Fibroblast of lung (primary cell): ENCODE measurements at regions not wholly inside any gene's neighbourhood (a gene's known extent, or its start where the extent isn't known, plus 50 kb on each side); places are given as distances from the start of the nearest gene placed in this dataset.

Experiments used
- EZH2 ChIP-seq: IDR thresholded peaks from 2 replicates; pipeline ENCODE4 v1.5.1; 2012; ENCODE audit warnings: low read length, control low read depth, mild to moderate bottlenecking; ENCODE audit errors: missing control alignments
- TF ChIP-seq, protein P1 (sequence below), 2 donors: IDR thresholded peaks in 1 of 2; conservative IDR thresholded peaks in 1 of 2; 1 replicate in 1 of 2; 2 replicates in 1 of 2; pipeline ENCODE4 v1.5.1; 2011 to 2012; ENCODE audit warnings: low read length in 2 of 2, control low read depth in 1 of 2, inconsistent platforms in 1 of 2, low read depth in 1 of 2, mild to moderate bottlenecking in 1 of 2

DNA sequence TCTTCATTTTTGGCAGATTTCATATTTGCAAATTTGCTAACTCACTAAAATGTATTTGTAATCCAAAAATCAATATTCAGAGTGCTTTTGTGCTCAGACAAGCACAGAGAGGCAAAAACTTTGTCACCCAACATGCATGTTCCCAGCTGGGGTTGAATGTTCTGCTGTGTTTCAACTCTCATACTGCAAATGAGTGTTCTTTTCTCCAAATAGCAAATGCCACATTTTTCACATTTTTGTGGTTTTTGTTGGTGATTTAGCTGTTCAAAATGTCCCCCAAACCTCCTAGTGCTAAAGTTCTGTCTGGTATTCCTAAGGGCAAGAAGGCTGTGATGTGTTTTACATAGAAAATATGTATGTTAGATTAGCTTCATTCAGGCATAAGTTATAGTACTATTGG is 87.3 kb upstream of the PCSK5 start:
- TF ChIP-seq, protein P1, sequence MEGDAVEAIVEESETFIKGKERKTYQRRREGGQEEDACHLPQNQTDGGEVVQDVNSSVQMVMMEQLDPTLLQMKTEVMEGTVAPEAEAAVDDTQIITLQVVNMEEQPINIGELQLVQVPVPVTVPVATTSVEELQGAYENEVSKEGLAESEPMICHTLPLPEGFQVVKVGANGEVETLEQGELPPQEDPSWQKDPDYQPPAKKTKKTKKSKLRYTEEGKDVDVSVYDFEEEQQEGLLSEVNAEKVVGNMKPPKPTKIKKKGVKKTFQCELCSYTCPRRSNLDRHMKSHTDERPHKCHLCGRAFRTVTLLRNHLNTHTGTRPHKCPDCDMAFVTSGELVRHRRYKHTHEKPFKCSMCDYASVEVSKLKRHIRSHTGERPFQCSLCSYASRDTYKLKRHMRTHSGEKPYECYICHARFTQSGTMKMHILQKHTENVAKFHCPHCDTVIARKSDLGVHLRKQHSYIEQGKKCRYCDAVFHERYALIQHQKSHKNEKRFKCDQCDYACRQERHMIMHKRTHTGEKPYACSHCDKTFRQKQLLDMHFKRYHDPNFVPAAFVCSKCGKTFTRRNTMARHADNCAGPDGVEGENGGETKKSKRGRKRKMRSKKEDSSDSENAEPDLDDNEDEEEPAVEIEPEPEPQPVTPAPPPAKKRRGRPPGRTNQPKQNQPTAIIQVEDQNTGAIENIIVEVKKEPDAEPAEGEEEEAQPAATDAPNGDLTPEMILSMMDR (conservative IDR thresholded peaks at IDR 0.05 in 1 of 2, IDR thresholded peaks at IDR 0.05 in 1 of 2; ENCODE audit: low read depth in 1 of 2, low read length in 2 of 2) = no peak
- no peak for TF ChIP-seq EZH2
